GM23338 (cell line): ENCODE measurements at regions not wholly inside any gene's neighbourhood (a gene's known extent, or its start where the extent isn't known, plus 50 kb on each side); places are given as distances from the start of the nearest gene placed in this dataset.

Source experiments
- CREB1 ChIP-seq: fragments of 250-450 bp; sonication (Bioruptor Pico); IDR thresholded peaks from 2 replicates; pipeline ENCODE4 v1.5.0; 2020; ENCODE audit warnings: low read depth, mild to moderate bottlenecking, moderate library complexity
- ETS1 ChIP-seq: IDR thresholded peaks from 2 replicates; pipeline ENCODE4 v1.6.1; 2016; ENCODE audit warnings: antibody characterized with exemption
- EZH2 ChIP-seq: fragments of 200-600 bp; sonication (generic); IDR thresholded peaks from one replicate; pipeline ENCODE4 v1.8.0; 2017; ENCODE audit warnings: antibody characterized with exemption, mild to moderate bottlenecking, low read depth; ENCODE audit not compliant: unreplicated experiment
- EZH2phosphoT487 ChIP-seq: fragments of 200-600 bp; sonication (generic); IDR thresholded peaks from one replicate; pipeline ENCODE4 v1.8.1; 2018; ENCODE audit warnings: antibody characterized with exemption; ENCODE audit not compliant: unreplicated experiment
- STAT1 ChIP-seq: IDR thresholded peaks from one replicate; pipeline ENCODE4 v1.6.1; 2016; ENCODE audit warnings: antibody characterized with exemption; ENCODE audit not compliant: unreplicated experiment
- ZNF114 ChIP-seq: fragments of 250-450 bp; sonication (Bioruptor Pico); IDR thresholded peaks from 2 replicates; pipeline ENCODE4 v1.5.0; 2020; ENCODE audit warnings: mild to moderate bottlenecking, moderate library complexity
- TF ChIP-seq, protein P1 (sequence below): fragments of 250-450 bp; sonication (Bioruptor Pico); IDR thresholded peaks from 2 replicates; pipeline ENCODE4 v1.5.0; 2020; ENCODE audit warnings: mild to moderate bottlenecking, moderate library complexity
- TF ChIP-seq, protein P2 (sequence below): IDR thresholded peaks from one replicate; pipeline ENCODE4 v1.6.1; 2018; ENCODE audit warnings: antibody characterized with exemption; ENCODE audit not compliant: unreplicated experiment

GRCh38 chr1:168947041-168947440 lies 159.4 kb upstream of the ATP1B1 start (continued):
- TF ChIP-seq, protein P1, sequence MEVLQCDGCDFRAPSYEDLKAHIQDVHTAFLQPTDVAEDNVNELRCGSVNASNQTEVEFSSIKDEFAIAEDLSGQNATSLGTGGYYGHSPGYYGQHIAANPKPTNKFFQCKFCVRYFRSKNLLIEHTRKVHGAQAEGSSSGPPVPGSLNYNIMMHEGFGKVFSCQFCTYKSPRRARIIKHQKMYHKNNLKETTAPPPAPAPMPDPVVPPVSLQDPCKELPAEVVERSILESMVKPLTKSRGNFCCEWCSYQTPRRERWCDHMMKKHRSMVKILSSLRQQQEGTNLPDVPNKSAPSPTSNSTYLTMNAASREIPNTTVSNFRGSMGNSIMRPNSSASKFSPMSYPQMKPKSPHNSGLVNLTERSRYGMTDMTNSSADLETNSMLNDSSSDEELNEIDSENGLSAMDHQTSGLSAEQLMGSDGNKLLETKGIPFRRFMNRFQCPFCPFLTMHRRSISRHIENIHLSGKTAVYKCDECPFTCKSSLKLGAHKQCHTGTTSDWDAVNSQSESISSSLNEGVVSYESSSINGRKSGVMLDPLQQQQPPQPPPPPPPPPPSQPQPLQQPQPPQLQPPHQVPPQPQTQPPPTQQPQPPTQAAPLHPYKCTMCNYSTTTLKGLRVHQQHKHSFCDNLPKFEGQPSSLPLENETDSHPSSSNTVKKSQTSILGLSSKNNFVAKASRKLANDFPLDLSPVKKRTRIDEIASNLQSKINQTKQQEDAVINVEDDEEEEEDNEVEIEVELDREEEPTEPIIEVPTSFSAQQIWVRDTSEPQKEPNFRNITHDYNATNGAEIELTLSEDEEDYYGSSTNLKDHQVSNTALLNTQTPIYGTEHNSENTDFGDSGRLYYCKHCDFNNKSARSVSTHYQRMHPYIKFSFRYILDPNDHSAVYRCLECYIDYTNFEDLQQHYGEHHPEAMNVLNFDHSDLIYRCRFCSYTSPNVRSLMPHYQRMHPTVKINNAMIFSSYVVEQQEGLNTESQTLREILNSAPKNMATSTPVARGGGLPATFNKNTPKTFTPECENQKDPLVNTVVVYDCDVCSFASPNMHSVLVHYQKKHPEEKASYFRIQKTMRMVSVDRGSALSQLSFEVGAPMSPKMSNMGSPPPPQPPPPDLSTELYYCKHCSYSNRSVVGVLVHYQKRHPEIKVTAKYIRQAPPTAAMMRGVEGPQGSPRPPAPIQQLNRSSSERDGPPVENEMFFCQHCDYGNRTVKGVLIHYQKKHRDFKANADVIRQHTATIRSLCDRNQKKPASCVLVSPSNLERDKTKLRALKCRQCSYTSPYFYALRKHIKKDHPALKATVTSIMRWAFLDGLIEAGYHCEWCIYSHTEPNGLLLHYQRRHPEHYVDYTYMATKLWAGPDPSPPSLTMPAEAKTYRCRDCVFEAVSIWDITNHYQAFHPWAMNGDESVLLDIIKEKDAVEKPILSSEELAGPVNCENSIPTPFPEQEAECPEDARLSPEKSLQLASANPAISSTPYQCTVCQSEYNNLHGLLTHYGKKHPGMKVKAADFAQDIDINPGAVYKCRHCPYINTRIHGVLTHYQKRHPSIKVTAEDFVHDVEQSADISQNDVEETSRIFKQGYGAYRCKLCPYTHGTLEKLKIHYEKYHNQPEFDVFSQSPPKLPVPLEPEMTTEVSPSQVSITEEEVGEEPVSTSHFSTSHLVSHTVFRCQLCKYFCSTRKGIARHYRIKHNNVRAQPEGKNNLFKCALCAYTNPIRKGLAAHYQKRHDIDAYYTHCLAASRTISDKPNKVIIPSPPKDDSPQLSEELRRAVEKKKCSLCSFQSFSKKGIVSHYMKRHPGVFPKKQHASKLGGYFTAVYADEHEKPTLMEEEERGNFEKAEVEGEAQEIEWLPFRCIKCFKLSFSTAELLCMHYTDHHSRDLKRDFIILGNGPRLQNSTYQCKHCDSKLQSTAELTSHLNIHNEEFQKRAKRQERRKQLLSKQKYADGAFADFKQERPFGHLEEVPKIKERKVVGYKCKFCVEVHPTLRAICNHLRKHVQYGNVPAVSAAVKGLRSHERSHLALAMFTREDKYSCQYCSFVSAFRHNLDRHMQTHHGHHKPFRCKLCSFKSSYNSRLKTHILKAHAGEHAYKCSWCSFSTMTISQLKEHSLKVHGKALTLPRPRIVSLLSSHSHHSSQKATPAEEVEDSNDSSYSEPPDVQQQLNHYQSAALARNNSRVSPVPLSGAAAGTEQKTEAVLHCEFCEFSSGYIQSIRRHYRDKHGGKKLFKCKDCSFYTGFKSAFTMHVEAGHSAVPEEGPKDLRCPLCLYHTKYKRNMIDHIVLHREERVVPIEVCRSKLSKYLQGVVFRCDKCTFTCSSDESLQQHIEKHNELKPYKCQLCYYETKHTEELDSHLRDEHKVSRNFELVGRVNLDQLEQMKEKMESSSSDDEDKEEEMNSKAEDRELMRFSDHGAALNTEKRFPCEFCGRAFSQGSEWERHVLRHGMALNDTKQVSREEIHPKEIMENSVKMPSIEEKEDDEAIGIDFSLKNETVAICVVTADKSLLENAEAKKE: no peak
- TF ChIP-seq EZH2 (no peak), CREB1 (no peak), ETS1 (no peak), ZNF114 (CRISPR knock-in tag) (no peak), EZH2phosphoT487 (no peak), STAT1 (no peak)
- TF ChIP-seq, protein P2, sequence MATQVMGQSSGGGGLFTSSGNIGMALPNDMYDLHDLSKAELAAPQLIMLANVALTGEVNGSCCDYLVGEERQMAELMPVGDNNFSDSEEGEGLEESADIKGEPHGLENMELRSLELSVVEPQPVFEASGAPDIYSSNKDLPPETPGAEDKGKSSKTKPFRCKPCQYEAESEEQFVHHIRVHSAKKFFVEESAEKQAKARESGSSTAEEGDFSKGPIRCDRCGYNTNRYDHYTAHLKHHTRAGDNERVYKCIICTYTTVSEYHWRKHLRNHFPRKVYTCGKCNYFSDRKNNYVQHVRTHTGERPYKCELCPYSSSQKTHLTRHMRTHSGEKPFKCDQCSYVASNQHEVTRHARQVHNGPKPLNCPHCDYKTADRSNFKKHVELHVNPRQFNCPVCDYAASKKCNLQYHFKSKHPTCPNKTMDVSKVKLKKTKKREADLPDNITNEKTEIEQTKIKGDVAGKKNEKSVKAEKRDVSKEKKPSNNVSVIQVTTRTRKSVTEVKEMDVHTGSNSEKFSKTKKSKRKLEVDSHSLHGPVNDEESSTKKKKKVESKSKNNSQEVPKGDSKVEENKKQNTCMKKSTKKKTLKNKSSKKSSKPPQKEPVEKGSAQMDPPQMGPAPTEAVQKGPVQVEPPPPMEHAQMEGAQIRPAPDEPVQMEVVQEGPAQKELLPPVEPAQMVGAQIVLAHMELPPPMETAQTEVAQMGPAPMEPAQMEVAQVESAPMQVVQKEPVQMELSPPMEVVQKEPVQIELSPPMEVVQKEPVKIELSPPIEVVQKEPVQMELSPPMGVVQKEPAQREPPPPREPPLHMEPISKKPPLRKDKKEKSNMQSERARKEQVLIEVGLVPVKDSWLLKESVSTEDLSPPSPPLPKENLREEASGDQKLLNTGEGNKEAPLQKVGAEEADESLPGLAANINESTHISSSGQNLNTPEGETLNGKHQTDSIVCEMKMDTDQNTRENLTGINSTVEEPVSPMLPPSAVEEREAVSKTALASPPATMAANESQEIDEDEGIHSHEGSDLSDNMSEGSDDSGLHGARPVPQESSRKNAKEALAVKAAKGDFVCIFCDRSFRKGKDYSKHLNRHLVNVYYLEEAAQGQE: no peak
